ENCODE measurements at regions not wholly inside any gene's neighbourhood (a gene's known extent, or its start where the extent isn't known, plus 50 kb on each side); places are given as distances from the start of the nearest gene placed in this dataset.
"Not testable (repeated sequence)": the region's sequence is repeated elsewhere in the genome, so short reads cannot be mapped to it uniquely, and the experiment has no call there.

- no peaks in the 10 kb centered on the region for H3K4me1 Mint-ChIP-seq (ENCODE audit: unreplicated experiment)
- H3K27ac Mint-ChIP-seq = no peak overlapping the region
- H3K27me3 Mint-ChIP-seq = peaks cover 13% of the 10 kb centered on the region
- no peaks in the 10 kb centered on the region for H3K36me3 Mint-ChIP-seq
- DNase-seq (ENCODE audit: extremely low spot score, unreplicated experiment) = no peak
- TF ChIP-seq CTCF (conservative IDR thresholded peaks at IDR 0.05) = no peak
- H3K4me3 Mint-ChIP-seq = no peak overlapping the region
- H3K9me3 Mint-ChIP-seq = no peaks in the 10 kb centered on the region
Measured at GRCh38 chr15:85281293-85281882, 99.0 kb upstream of the AKAP13 start.

GRCh38 chr15:85282504-85283115 is 97.8 kb upstream of the AKAP13 start:
- H3K4me3 Mint-ChIP-seq = no peak overlapping the region
- H3K27ac Mint-ChIP-seq = no peak overlapping the region
- H3K9me3 Mint-ChIP-seq = no peaks in the 10 kb centered on the region
- no peak for DNase-seq (ENCODE audit: extremely low spot score, unreplicated experiment)
- TF ChIP-seq CTCF (conservative IDR thresholded peaks at IDR 0.05) = no peak
- no peaks in the 10 kb centered on the region for H3K4me1 Mint-ChIP-seq (ENCODE audit: unreplicated experiment)
- no peaks in the 10 kb centered on the region for H3K36me3 Mint-ChIP-seq
- H3K27me3 Mint-ChIP-seq = peaks cover 18% of the 10 kb centered on the region

GRCh38 chr15:85283815-85284214 is 96.6 kb upstream of the AKAP13 start:
- not testable (repeated sequence) for H3K4me3 Mint-ChIP-seq; DNase-seq (ENCODE audit: extremely low spot score, unreplicated experiment); H3K4me1 Mint-ChIP-seq (ENCODE audit: unreplicated experiment)

GRCh38 chr15:85284497-85284896 is 95.9 kb upstream of the AKAP13 start:
- Mint-ChIP-seq H3K4me1 (ENCODE audit: unreplicated experiment) (no peaks in the 10 kb centered on the region), H3K36me3 (no peaks in the 10 kb centered on the region), H3K4me3 (no peak overlapping the region), H3K27me3 (peaks cover 23% of the 10 kb centered on the region), H3K9me3 (no peaks in the 10 kb centered on the region), H3K27ac (no peak overlapping the region)
- TF ChIP-seq CTCF (conservative IDR thresholded peaks at IDR 0.05) = no peak
- DNase-seq (ENCODE audit: extremely low spot score, unreplicated experiment) = no peak

More at GRCh38 chr15:85283815-85284214, 96.6 kb upstream of the AKAP13 start:
- H3K27me3 Mint-ChIP-seq = peaks cover 18% of the 10 kb centered on the region
- not testable (repeated sequence) for H3K36me3 Mint-ChIP-seq, H3K9me3 Mint-ChIP-seq, H3K27ac Mint-ChIP-seq

GRCh38 chr15:85289677-85290365 is 90.6 kb upstream of the AKAP13 start:
- H3K9me3 Mint-ChIP-seq = no peaks in the 10 kb centered on the region
- no peak overlapping the region for H3K27ac Mint-ChIP-seq
- peaks cover 39% of the 10 kb centered on the region for H3K27me3 Mint-ChIP-seq
- H3K4me3 Mint-ChIP-seq = no peak overlapping the region
- H3K4me1 Mint-ChIP-seq (ENCODE audit: unreplicated experiment) = no peaks in the 10 kb centered on the region
- H3K36me3 Mint-ChIP-seq = no peaks in the 10 kb centered on the region
- peak; percentile 61 for TF ChIP-seq CTCF (conservative IDR thresholded peaks at IDR 0.05)
- no peak for DNase-seq (ENCODE audit: extremely low spot score, unreplicated experiment)

- DNase-seq (ENCODE audit: extremely low spot score, unreplicated experiment); H3K27ac Mint-ChIP-seq; H3K4me3 Mint-ChIP-seq; H3K36me3 Mint-ChIP-seq; H3K9me3 Mint-ChIP-seq: not testable (repeated sequence)
- H3K27me3 Mint-ChIP-seq = peaks cover 30% of the 10 kb centered on the region
- H3K4me1 Mint-ChIP-seq (ENCODE audit: unreplicated experiment) = peaks cover 14% of the 10 kb centered on the region
Measured at GRCh38 chr15:85292583-85292982, 87.8 kb upstream of the AKAP13 start.
